ACC112 (cell line): ENCODE measurements at regions not wholly inside any gene's neighbourhood (a gene's known extent, or its start where the extent isn't known, plus 50 kb on each side); places are given as distances from the start of the nearest gene placed in this dataset.

Experiments used
- H2AFZ ChIP-seq: fragments of 200-600 bp; sonication (generic); one replicate; pipeline ENCODE4 v1.6.0; 2017; ENCODE audit warnings: antibody characterized with exemption, low read length; ENCODE audit not compliant: unreplicated experiment
- H3K27ac ChIP-seq: fragments of 200-600 bp; sonication (generic); 2 replicates; pipeline ENCODE4 v1.5.1; 2014; ENCODE audit warnings: low read depth, mild to moderate bottlenecking, antibody characterized with exemption, low read length, moderate library complexity
- H3K27me3 ChIP-seq: fragments of 200-600 bp; sonication (generic); 2 replicates; pipeline ENCODE4 v1.6.1; 2014; ENCODE audit warnings: mild to moderate bottlenecking, antibody characterized with exemption, low read length, moderate library complexity, mixed read lengths; ENCODE audit not compliant: insufficient read depth
- H3K36me3 ChIP-seq: fragments of 200-600 bp; sonication (generic); 2 replicates; pipeline ENCODE4 v1.6.1; 2016; ENCODE audit warnings: mild to moderate bottlenecking, antibody characterized with exemption, low read length, moderate library complexity, mixed read lengths; ENCODE audit not compliant: insufficient read depth
- H3K4me1 ChIP-seq: fragments of 200-600 bp; sonication (generic); one replicate; pipeline ENCODE4 v1.6.1; 2016; ENCODE audit warnings: low read length, mixed read lengths; ENCODE audit not compliant: insufficient read depth, unreplicated experiment, control insufficient read depth
- H3K4me3 ChIP-seq: fragments of 200-600 bp; sonication (generic); 2 replicates; pipeline ENCODE4 v1.5.1; 2014; ENCODE audit warnings: mild to moderate bottlenecking, low read depth, low read length
- H3K79me2 ChIP-seq: fragments of 200-600 bp; sonication (generic); one replicate; pipeline ENCODE4 v1.6.0; 2016; ENCODE audit warnings: low read length; ENCODE audit not compliant: control insufficient read depth, unreplicated experiment, insufficient read depth

DNA sequence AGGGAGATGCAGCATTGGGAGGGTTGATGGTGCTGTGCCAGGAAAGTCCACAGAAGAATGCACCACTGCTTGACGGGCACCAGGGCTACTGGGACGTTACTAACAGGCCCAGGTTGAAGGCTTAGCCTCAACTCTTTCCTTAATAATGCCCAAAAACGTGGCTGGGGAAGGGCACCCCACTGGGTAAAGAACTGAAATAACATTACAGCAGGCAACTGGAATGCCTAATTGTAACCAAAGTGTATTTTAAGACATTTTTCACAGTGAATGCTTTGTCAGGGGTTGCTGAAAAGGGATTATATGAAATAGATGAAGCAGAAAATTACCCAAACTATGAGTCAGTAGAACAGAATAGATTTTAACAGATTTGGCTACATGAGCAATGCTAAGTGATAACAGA lies 191.3 kb downstream of the CMPK2 start:
- Histone ChIP-seq H3K79me2 (no peaks in the 10 kb centered on the region), H2AFZ (no peak overlapping the region), H3K4me3 (no peak overlapping the region), H3K4me1 (no peaks in the 10 kb centered on the region), H3K27me3 (no peaks in the 10 kb centered on the region), H3K27ac (no peak overlapping the region), H3K36me3 (no peaks in the 10 kb centered on the region)

DNA sequence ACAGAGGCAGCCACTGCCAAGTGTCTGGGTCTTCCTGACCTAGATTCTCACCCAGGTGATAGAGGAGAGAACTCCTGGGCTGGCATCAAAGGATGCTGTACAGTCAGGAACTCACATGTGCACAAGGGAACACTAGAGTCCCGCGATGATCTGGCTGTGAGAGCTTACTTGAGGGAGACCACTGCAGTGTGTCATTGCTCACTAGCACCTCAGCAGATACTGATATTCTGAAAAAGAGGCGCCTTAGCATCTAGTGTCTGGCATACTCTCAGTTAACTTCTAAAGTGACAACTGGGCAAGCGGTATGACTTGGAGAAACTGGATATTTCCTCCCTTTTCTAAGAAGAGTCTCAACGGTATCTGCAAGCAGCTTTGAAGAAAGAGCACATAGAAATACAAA lies 189.9 kb downstream of the CMPK2 start:
- H3K36me3 ChIP-seq = no peaks in the 10 kb centered on the region
- H3K4me1 ChIP-seq = no peaks in the 10 kb centered on the region
- H3K79me2 ChIP-seq = no peaks in the 10 kb centered on the region
- H3K27me3 ChIP-seq = no peaks in the 10 kb centered on the region
- H3K27ac ChIP-seq = no peak overlapping the region
- H2AFZ ChIP-seq = no peak overlapping the region
- H3K4me3 ChIP-seq = no peak overlapping the region

DNA sequence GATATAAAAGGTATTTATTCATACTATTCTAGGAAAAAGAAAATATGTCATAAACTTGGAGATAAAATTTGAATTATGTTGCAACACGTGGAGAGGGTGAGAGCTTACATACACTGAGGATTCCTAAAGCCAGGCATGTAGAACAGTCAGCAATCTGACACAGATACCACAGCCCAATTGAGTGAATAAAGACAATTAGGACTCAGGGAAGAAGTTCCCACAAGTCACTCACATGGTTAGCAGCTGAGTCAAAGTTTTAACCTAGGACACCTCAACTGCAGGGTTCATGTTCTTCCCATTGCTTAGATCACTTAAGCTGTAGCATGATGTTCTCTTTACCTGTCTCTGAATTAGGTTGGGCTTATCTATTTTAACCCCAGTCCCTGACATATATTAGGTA lies 189.5 kb downstream of the CMPK2 start:
- Histone ChIP-seq H3K27ac (no peak overlapping the region), H3K79me2 (no peaks in the 10 kb centered on the region), H2AFZ (no peak overlapping the region), H3K36me3 (no peaks in the 10 kb centered on the region), H3K4me1 (no peaks in the 10 kb centered on the region), H3K4me3 (no peak overlapping the region), H3K27me3 (no peaks in the 10 kb centered on the region)

DNA sequence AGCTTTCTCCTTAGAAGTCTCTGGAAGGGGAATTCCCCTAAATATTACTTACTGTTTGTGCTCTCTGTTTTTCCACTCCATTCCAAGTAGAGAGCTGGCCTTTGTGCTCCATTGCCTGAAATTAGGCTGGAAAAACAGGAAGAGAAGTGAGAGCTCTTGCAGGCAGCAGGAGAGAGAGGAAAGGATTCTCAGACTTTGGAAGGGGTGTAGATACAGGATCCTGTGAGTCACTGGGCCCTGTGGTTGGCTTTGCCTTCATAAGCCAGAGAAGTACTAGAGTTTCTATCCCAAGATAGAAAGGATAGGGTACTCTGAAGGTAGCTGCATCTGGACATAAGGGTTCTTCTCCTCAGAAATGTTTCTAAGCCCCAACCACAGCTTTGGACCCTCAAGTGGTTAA lies 188.9 kb downstream of the CMPK2 start:
- Histone ChIP-seq H3K79me2 (no peaks in the 10 kb centered on the region), H3K4me3 (no peak overlapping the region), H3K36me3 (no peaks in the 10 kb centered on the region), H3K4me1 (no peaks in the 10 kb centered on the region), H3K27me3 (no peaks in the 10 kb centered on the region), H3K27ac (no peak overlapping the region), H2AFZ (no peak overlapping the region)

DNA sequence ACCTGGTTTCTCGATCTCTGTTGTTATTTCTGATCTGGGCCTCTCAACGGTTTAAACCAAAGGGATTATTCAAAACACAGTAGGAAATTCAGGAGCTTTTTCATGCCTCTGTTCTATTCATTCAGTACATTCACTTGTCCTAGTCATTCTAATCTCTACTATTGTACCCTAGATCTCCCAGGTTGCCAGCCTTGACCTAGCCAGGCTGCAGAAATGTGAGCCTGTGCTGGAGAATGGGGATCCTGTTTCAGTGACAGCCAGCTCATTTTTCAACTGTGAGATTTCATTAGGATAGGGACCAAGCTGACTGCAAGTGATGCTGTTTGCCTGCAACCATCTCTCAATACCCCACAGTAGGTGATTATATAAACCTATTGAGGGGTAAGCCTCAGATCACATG lies 186.2 kb downstream of the CMPK2 start:
- Histone ChIP-seq H3K4me1 (no peaks in the 10 kb centered on the region), H2AFZ (no peak overlapping the region), H3K4me3 (no peak overlapping the region), H3K27ac (no peak overlapping the region), H3K27me3 (no peaks in the 10 kb centered on the region), H3K79me2 (no peaks in the 10 kb centered on the region), H3K36me3 (no peaks in the 10 kb centered on the region)

DNA sequence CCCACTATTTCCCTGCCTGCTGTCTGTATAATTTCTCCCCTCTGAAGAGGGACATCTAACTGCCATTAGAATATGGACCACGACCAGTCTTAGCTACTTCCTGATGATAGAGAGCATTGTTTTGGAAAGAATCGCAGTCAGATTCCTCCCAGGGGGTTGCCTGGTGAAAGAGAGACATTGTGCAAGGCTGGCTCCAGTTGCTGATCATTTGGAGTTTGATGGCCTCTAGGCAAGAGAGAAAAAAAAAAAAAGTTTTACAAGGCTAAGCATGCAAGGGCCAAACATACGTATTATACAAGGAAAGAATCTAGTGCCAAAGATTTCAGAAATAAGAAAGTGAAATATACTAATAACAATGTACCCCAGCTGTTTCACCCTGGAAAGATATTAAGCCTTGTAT lies 182.2 kb downstream of the CMPK2 start:
- H3K4me3 ChIP-seq = no peak overlapping the region
- H3K79me2 ChIP-seq = no peaks in the 10 kb centered on the region
- no peak overlapping the region for H3K27ac ChIP-seq
- no peaks in the 10 kb centered on the region for H3K36me3 ChIP-seq
- H3K4me1 ChIP-seq = no peaks in the 10 kb centered on the region
- H2AFZ ChIP-seq = no peak overlapping the region
- no peaks in the 10 kb centered on the region for H3K27me3 ChIP-seq

DNA sequence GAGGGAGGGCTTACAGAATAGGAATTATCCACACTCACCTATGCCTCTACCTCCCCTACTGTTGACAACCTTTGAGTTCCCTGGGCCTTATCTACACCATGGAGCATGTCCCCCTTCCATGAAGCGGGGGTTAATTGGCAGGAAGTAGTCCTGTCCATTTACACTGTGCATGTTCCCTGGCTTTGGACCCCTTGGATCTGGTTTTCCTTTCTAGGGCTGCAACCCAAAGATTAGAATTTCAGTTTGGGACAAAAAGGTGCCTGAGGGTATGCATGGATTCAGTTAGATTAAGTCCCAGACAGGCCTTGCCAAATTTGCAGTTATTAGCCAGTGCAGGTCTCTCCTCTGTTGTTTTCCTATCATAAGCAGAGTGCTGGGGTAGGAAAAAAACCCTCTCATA lies 180.3 kb downstream of the CMPK2 start:
- no peaks in the 10 kb centered on the region for H3K4me1 ChIP-seq
- no peak overlapping the region for H2AFZ ChIP-seq
- no peak overlapping the region for H3K4me3 ChIP-seq
- no peaks in the 10 kb centered on the region for H3K36me3 ChIP-seq
- no peaks in the 10 kb centered on the region for H3K27me3 ChIP-seq
- H3K79me2 ChIP-seq = no peaks in the 10 kb centered on the region
- H3K27ac ChIP-seq = no peak overlapping the region

DNA sequence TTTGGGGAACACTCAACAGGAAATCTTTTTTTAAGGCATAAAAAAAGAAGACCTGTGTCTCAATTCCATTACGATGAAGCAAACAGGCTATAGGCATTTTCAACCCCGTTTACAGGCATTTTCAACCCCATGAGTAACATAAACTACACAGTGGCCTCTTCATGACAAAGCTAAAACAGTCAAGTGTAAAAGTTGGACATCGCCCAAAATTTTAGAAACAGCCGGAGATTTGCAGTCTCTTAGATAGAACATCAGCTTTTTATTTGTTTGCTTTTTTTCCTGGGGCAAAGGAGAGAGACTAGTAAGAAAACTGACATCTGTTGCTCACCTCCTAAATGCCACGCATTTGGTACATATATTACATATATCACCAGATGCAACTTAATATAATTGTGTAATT lies 173.7 kb downstream of the CMPK2 start:
- H2AFZ ChIP-seq = no peak overlapping the region
- no peaks in the 10 kb centered on the region for H3K36me3 ChIP-seq
- no peak overlapping the region for H3K4me3 ChIP-seq
- no peaks in the 10 kb centered on the region for H3K4me1 ChIP-seq
- no peak overlapping the region for H3K27ac ChIP-seq
- no peaks in the 10 kb centered on the region for H3K27me3 ChIP-seq
- no peaks in the 10 kb centered on the region for H3K79me2 ChIP-seq

DNA sequence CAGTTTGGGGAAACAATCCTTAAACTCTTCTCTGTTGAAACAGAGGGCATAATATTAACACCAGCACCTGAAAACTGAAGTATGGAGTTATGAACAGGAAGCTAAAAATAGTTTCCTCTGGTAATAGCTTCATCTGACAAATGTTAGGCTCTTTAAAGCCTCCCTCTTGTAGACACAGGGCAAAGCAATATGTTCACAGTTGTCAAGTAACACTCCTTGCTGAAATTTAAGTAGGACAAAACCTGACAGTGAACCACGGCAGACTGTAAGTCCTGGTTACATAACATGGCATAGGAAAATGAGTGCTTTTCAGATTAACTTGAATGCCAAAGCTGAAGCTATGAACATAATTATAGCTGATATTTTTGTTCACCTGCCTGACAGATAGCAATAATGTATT lies 172.9 kb downstream of the CMPK2 start:
- Histone ChIP-seq H3K27me3 (no peaks in the 10 kb centered on the region), H2AFZ (no peak overlapping the region), H3K36me3 (no peaks in the 10 kb centered on the region), H3K4me1 (no peaks in the 10 kb centered on the region), H3K4me3 (no peak overlapping the region), H3K79me2 (no peaks in the 10 kb centered on the region), H3K27ac (no peak overlapping the region)

DNA sequence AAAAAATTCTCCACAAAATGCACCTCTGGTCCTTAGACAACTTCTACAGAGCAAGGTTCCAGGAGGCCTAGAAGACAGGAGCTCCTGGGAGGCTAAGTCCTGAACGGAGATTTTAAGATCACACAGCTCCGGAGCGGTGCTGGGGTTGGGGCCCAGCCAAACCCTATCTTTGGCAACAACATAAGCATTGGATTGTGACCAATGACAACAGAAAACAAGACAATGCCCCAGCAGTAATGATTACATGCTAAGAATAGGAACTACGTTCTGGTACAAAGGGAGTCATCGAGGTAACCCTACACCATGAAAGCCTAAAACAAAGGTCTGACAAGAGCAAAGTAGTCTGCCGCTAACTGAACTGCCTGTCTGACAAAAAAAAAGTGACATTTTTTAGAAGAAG lies 171.2 kb downstream of the CMPK2 start:
- Histone ChIP-seq H3K27me3 (no peaks in the 10 kb centered on the region), H3K79me2 (no peaks in the 10 kb centered on the region), H2AFZ (no peak overlapping the region), H3K27ac (no peak overlapping the region), H3K36me3 (no peaks in the 10 kb centered on the region), H3K4me1 (no peaks in the 10 kb centered on the region), H3K4me3 (no peak overlapping the region)

DNA sequence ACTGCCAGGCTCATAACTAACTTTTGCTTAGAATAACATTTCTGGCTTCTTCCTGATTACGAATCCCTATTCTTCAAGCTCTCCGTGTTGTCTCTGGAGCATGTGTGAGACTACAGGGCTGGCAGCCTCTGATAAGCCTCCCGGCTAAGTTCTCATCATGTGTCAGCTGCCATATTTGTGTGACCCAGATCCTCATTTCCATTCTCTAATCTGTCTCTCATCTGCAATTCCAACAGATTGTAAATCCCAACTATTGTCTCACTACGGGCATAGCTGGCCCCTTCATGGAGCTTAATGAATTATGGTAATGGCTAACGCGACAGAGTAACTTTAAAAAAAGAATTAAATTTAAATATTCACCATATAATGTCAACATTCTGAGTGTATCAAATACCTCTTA lies 165.4 kb downstream of the CMPK2 start:
- H3K36me3 ChIP-seq = no peaks in the 10 kb centered on the region
- H2AFZ ChIP-seq = no peak overlapping the region
- no peaks in the 10 kb centered on the region for H3K27me3 ChIP-seq
- H3K27ac ChIP-seq = no peak overlapping the region
- no peaks in the 10 kb centered on the region for H3K79me2 ChIP-seq
- no peaks in the 10 kb centered on the region for H3K4me1 ChIP-seq
- H3K4me3 ChIP-seq = no peak overlapping the region

DNA sequence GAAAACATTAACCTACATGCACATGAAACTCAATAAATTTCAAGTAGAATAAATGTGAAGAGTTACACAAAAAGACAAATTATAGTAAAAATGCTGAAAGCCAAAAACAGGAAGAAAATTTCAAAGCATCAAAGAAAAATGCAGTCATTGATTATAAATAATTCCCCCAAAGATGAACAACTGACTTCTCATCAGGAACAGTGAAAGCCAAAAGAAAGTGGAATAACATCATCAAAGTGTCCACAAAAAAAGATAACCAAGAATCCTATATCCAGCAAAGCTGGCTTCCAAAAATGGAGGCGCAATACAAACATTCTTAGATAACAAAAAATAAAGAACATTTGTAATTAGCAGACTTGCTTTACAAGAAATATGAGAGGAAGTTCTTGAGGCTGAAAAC lies 161.6 kb downstream of the CMPK2 start:
- Histone ChIP-seq H3K4me1 (no peaks in the 10 kb centered on the region), H3K79me2 (no peaks in the 10 kb centered on the region), H3K27ac (no peak overlapping the region), H3K36me3 (no peaks in the 10 kb centered on the region), H2AFZ (no peak overlapping the region), H3K27me3 (no peaks in the 10 kb centered on the region), H3K4me3 (no peak overlapping the region)
